ENCODE measurements at regions not wholly inside any gene's neighbourhood (a gene's known extent, or its start where the extent isn't known, plus 50 kb on each side); places are given as distances from the start of the nearest gene placed in this dataset.

- TF ChIP-seq, protein P1, sequence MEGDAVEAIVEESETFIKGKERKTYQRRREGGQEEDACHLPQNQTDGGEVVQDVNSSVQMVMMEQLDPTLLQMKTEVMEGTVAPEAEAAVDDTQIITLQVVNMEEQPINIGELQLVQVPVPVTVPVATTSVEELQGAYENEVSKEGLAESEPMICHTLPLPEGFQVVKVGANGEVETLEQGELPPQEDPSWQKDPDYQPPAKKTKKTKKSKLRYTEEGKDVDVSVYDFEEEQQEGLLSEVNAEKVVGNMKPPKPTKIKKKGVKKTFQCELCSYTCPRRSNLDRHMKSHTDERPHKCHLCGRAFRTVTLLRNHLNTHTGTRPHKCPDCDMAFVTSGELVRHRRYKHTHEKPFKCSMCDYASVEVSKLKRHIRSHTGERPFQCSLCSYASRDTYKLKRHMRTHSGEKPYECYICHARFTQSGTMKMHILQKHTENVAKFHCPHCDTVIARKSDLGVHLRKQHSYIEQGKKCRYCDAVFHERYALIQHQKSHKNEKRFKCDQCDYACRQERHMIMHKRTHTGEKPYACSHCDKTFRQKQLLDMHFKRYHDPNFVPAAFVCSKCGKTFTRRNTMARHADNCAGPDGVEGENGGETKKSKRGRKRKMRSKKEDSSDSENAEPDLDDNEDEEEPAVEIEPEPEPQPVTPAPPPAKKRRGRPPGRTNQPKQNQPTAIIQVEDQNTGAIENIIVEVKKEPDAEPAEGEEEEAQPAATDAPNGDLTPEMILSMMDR (IDR thresholded peaks at IDR 0.05; ENCODE audit: low read length) = no peak
- TF ChIP-seq EZH2 (IDR thresholded peaks at IDR 0.05; ENCODE audit: borderline replicate concordance, low read length) = no peak
Measured at GRCh38 chr4:123699880-123700771, 303.5 kb downstream of the SPRY1 start.
